KBM-7 (cell line): ENCODE measurements at regions not wholly inside any gene's neighbourhood (a gene's known extent, or its start where the extent isn't known, plus 50 kb on each side); places are given as distances from the start of the nearest gene placed in this dataset.

Experiments
- DNase-seq: peaks from one replicate; pipeline ENCODE4 v3.0.0-alpha.2; 2015
- in situ Hi-C: fragments of 300-500 bp; cut with MboI; formaldehyde crosslinking; loops from 2 replicates; pipeline ENCODE4 v1.14.3; 2020; ENCODE audit warnings: low sequenced_read_pairs, low pct_unique_long_range_greater_than_20kb, mixed read lengths

- in situ Hi-C loops, result no loop called here
- DNase-seq, result no peak
Measured at GRCh38 chr10:106474876-106475275, 689.6 kb downstream of the SORCS1 start.

GRCh38 chr10:106473129-106473685, 691.3 kb downstream of the SORCS1 start:
- in situ Hi-C loops, result no loop called here
- DNase-seq, result no peak

- in situ Hi-C loops, result no loop called here
- no peak for DNase-seq
Measured at GRCh38 chr10:106467506-106467905, 697.0 kb downstream of the SORCS1 start.

- in situ Hi-C loops, result no loop called here
Measured at GRCh38 chr10:106457522-106457921, 707.0 kb downstream of the SORCS1 start.

GRCh38 chr10:106454233-106454632, 710.3 kb downstream of the SORCS1 start:
- in situ Hi-C loops, result no loop called here
- no peak for DNase-seq

More at GRCh38 chr10:106457522-106457921, 707.0 kb downstream of the SORCS1 start:
- DNase-seq, result no peak

- DNase-seq, result no peak
- in situ Hi-C loops, result no loop called here
Measured at GRCh38 chr10:106450966-106451365, 713.5 kb downstream of the SORCS1 start.

- in situ Hi-C loops, result no loop called here
- no peak for DNase-seq
Measured at GRCh38 chr10:106446920-106447319, 717.6 kb downstream of the SORCS1 start.

- no peak for DNase-seq
- in situ Hi-C loops, result no loop called here
Measured at GRCh38 chr10:106442223-106442622, 722.3 kb downstream of the SORCS1 start.

GRCh38 chr10:106440767-106441166, 723.7 kb downstream of the SORCS1 start:
- DNase-seq, result no peak
- in situ Hi-C loops, result no loop called here

GRCh38 chr10:106440355-106440754, 724.2 kb downstream of the SORCS1 start:
- in situ Hi-C loops, result no loop called here

GRCh38 chr10:106439366-106439765, 725.1 kb downstream of the SORCS1 start:
- DNase-seq, result no peak
- in situ Hi-C loops, result no loop called here

More at GRCh38 chr10:106440355-106440754, 724.2 kb downstream of the SORCS1 start:
- no peak for DNase-seq

GRCh38 chr10:106438386-106438785, 726.1 kb downstream of the SORCS1 start:
- in situ Hi-C loops, result no loop called here

GRCh38 chr10:106436123-106436715, 728.3 kb downstream of the SORCS1 start:
- DNase-seq, result no peak
- in situ Hi-C loops, result no loop called here

More at GRCh38 chr10:106438386-106438785, 726.1 kb downstream of the SORCS1 start:
- no peak for DNase-seq

- no peak for DNase-seq
- in situ Hi-C loops, result no loop called here
Measured at GRCh38 chr10:106435081-106435480, 729.4 kb downstream of the SORCS1 start.

- no peak for DNase-seq
- in situ Hi-C loops, result no loop called here
Measured at GRCh38 chr10:106424981-106425380, 739.5 kb downstream of the SORCS1 start.

GRCh38 chr10:106424054-106424453, 740.5 kb downstream of the SORCS1 start:
- in situ Hi-C loops, result no loop called here
- DNase-seq, result no peak

- no peak for DNase-seq
- in situ Hi-C loops, result no loop called here
Measured at GRCh38 chr10:106410331-106410730, 754.2 kb downstream of the SORCS1 start.

GRCh38 chr10:106405141-106405540, 759.4 kb downstream of the SORCS1 start:
- no peak for DNase-seq
- in situ Hi-C loops, result no loop called here

- in situ Hi-C loops, result no loop called here
- no peak for DNase-seq
Measured at GRCh38 chr10:106402458-106402857, 762.0 kb downstream of the SORCS1 start.

- in situ Hi-C loops, result no loop called here
- no peak for DNase-seq
Measured at GRCh38 chr10:106401967-106402366, 762.5 kb downstream of the SORCS1 start.

GRCh38 chr10:106401161-106401560, 763.3 kb downstream of the SORCS1 start:
- in situ Hi-C loops, result no loop called here
- DNase-seq, result no peak
